Sigmoid colon (tissue), 3 donors: ENCODE measurements at regions not wholly inside any gene's neighbourhood (a gene's known extent, or its start where the extent isn't known, plus 50 kb on each side); places are given as distances from the start of the nearest gene placed in this dataset.

Experiments used
- POLR2A ChIP-seq, 2 donors: fragments of 450-650 bp; IDR thresholded peaks; one replicate each; pipeline ENCODE4 v1.6.1; 2016; ENCODE audit warnings: antibody characterized with exemption in 2 of 2, mild to moderate bottlenecking in 2 of 2, moderate library complexity in 2 of 2
- TF ChIP-seq, protein P1 (sequence below), 4 experiments: fragments of 450-650 bp in 3 of 4; fragments of 200-600 bp in 1 of 4; IDR thresholded peaks; one replicate each; pipeline ENCODE4 v1.5.1; 2016 to 2019; ENCODE audit warnings: antibody characterized with exemption in 4 of 4, mild to moderate bottlenecking in 3 of 4, moderate library complexity in 2 of 4

DNA sequence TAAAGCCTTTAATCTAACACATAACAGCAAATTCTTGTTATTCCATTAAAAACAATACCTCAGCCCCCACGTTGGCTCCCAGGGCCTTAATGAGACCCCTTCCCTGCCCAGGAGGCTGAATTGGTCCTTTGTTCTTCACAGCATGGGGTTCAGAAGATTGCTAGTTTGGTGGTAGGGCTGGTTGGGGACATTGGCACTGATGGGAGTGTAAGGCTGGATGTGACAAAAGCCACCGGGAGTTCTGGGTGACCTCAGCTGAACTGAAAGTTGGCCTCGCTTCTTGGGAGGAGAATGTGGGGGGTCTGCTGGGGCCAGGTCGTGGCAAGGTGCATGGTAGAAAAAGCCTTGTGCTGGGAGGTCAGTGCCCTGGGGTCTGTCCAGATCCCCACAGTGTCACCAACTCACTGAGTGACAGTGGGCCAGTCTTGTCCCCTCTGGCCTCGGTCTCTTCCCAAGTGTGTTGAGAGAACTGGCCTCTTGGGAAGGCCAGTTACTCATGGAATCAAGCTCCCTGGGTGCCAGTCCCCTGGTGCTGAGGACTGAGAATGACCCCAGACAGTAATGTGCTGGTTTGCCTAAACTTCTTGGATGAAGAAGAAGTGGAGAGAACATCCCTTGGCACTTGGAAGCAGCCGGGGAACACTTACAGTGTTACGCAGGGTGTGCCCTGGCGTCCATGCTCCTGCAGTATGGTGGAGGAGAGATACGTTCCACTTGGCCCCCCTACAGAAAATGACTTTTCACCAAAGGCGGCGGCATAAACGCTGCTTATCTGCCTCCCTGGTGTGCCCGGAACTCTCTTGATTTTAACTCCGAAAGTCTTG, 283.7 kb upstream of the RTL1 start:
- TF ChIP-seq POLR2A (IDR thresholded peaks at IDR 0.05), result no peak
- TF ChIP-seq, protein P1, sequence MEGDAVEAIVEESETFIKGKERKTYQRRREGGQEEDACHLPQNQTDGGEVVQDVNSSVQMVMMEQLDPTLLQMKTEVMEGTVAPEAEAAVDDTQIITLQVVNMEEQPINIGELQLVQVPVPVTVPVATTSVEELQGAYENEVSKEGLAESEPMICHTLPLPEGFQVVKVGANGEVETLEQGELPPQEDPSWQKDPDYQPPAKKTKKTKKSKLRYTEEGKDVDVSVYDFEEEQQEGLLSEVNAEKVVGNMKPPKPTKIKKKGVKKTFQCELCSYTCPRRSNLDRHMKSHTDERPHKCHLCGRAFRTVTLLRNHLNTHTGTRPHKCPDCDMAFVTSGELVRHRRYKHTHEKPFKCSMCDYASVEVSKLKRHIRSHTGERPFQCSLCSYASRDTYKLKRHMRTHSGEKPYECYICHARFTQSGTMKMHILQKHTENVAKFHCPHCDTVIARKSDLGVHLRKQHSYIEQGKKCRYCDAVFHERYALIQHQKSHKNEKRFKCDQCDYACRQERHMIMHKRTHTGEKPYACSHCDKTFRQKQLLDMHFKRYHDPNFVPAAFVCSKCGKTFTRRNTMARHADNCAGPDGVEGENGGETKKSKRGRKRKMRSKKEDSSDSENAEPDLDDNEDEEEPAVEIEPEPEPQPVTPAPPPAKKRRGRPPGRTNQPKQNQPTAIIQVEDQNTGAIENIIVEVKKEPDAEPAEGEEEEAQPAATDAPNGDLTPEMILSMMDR (IDR thresholded peaks at IDR 0.05), result no peak
